ENCODE measurements at regions not wholly inside any gene's neighbourhood (a gene's known extent, or its start where the extent isn't known, plus 50 kb on each side); places are given as distances from the start of the nearest gene placed in this dataset.

- no peak for TF ChIP-seq TCF12 (IDR thresholded peaks at IDR 0.05)
- no peak for TF ChIP-seq CTCF (IDR thresholded peaks at IDR 0.05)
- TF ChIP-seq JUND (IDR thresholded peaks at IDR 0.05) = no peak
- TF ChIP-seq FOXM1 (IDR thresholded peaks at IDR 0.05; ENCODE audit: low read depth) = no peak
- TF ChIP-seq EP300 (IDR thresholded peaks at IDR 0.05; ENCODE audit: borderline replicate concordance in 1 of 2, low read depth in 1 of 2, low read length in 1 of 2) = no peak
- no peak for TF ChIP-seq POLR2AphosphoS5 (IDR thresholded peaks at IDR 0.05; ENCODE audit: low read depth, low read length)
- no peak for TF ChIP-seq MXI1 (IDR thresholded peaks at IDR 0.05; ENCODE audit: low read depth, low read length)
Measured at GRCh38 chr4:12697970-12698369, 786.2 kb downstream of the RAB28 start.
